Tibial nerve (tissue), 4 donors: ENCODE measurements at regions not wholly inside any gene's neighbourhood (a gene's known extent, or its start where the extent isn't known, plus 50 kb on each side); places are given as distances from the start of the nearest gene placed in this dataset.

ENCODE experiments used
- EP300 ChIP-seq, 2 donors: sonication (generic); formaldehyde crosslinking; IDR thresholded peaks; one replicate each; pipeline ENCODE4 v1.6.1; 2017; ENCODE audit warnings: antibody characterized with exemption in 2 of 2, mild to moderate bottlenecking in 1 of 2
- POLR2A ChIP-seq, 2 donors: fragments of 450-650 bp; IDR thresholded peaks; one replicate each; pipeline ENCODE4 v1.6.1; 2017; ENCODE audit warnings: antibody characterized with exemption in 2 of 2, mild to moderate bottlenecking in 2 of 2, moderate library complexity in 2 of 2
- TF ChIP-seq, protein P1 (sequence below), 5 experiments: fragments of 200-600 bp in 3 of 5; fragments of 450-650 bp in 2 of 5; sonication (generic) in 3 of 5; IDR thresholded peaks; one replicate each; pipeline ENCODE4 v1.5.1; 2016 to 2019; ENCODE audit warnings: antibody characterized with exemption in 5 of 5, mild to moderate bottlenecking in 3 of 5, moderate library complexity in 2 of 5

DNA sequence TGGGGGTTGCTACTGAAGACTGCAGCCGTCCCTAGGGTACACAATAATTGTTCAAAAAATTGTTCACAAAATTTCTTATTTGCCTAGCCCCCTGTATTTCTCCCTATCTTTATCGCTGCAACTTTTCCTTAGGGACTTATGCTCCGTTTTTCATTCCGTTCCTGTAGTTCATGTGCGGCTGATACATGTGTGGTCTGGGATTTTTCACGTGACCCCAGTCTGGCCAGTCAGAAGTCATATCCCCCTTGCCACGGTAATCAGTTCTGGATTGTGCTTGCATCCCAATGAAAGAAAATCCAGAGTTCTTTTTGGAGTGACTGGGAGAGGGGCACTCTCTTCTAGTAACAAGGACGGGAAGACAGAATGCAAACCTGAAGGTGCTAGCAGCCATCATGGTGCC lies 610.7 kb upstream of the C16orf82 start:
- TF ChIP-seq POLR2A (IDR thresholded peaks at IDR 0.05) (no peak), EP300 (IDR thresholded peaks at IDR 0.05) (no peak)
- TF ChIP-seq, protein P1, sequence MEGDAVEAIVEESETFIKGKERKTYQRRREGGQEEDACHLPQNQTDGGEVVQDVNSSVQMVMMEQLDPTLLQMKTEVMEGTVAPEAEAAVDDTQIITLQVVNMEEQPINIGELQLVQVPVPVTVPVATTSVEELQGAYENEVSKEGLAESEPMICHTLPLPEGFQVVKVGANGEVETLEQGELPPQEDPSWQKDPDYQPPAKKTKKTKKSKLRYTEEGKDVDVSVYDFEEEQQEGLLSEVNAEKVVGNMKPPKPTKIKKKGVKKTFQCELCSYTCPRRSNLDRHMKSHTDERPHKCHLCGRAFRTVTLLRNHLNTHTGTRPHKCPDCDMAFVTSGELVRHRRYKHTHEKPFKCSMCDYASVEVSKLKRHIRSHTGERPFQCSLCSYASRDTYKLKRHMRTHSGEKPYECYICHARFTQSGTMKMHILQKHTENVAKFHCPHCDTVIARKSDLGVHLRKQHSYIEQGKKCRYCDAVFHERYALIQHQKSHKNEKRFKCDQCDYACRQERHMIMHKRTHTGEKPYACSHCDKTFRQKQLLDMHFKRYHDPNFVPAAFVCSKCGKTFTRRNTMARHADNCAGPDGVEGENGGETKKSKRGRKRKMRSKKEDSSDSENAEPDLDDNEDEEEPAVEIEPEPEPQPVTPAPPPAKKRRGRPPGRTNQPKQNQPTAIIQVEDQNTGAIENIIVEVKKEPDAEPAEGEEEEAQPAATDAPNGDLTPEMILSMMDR (IDR thresholded peaks at IDR 0.05): no peak
